AG04450 (cell line): ENCODE measurements at regions not wholly inside any gene's neighbourhood (a gene's known extent, or its start where the extent isn't known, plus 50 kb on each side); places are given as distances from the start of the nearest gene placed in this dataset.

ENCODE experiments used
- CTCF ChIA-PET: fragments of 300-600, 350-600 bp; formaldehyde crosslinking; extraction: SDS; loops from one replicate; lab custom pipeline; 2022; ENCODE audit warnings: antibody characterized with exemption, inconsistent platforms; lab: Charles Lee
- POLR2A ChIA-PET: fragments of 350-600 bp; formaldehyde crosslinking; extraction: SDS; loops from one replicate; lab custom pipeline; 2021; ENCODE audit warnings: antibody characterized with exemption, inconsistent platforms; lab: Yijun Ruan, JAX
- DNase-seq: peaks from one replicate; pipeline ENCODE4 v3.0.0-alpha.2; 2011; ENCODE audit warnings: low read depth, low spot score
- H3K27ac ChIP-seq: one replicate; pipeline ENCODE4 v1.5.1; 2012; ENCODE audit warnings: low read depth, low read length, control low read depth
- H3K27me3 ChIP-seq: one replicate; pipeline ENCODE4 v1.6.0; 2012; ENCODE audit warnings: low read length; ENCODE audit not compliant: control insufficient read depth, insufficient read depth
- H3K4me3 ChIP-seq: 2 replicates; pipeline ENCODE4 v1.5.1; 2011; ENCODE audit warnings: mild to moderate bottlenecking, low read depth, low read length, control low read depth
- H3K9me3 ChIP-seq: 2 replicates; pipeline ENCODE4 v1.5.1; 2012; ENCODE audit warnings: low read length; ENCODE audit not compliant: control insufficient read depth, insufficient read depth
- CTCF ChIP-seq: IDR thresholded peaks from 2 replicates; pipeline ENCODE4 v1.5.1; 2011; ENCODE audit warnings: low read depth, low read length, control low read depth, inconsistent platforms

GRCh38 chr2:16322308-16323125 is 343.1 kb downstream of the CYRIA start:
- CTCF ChIA-PET = no interaction called here
- Histone ChIP-seq H3K27me3 (no peaks in the 10 kb centered on the region), H3K4me3 (no peak overlapping the region), H3K9me3 (peaks cover 66% of the 10 kb centered on the region), H3K27ac (no peak overlapping the region)
- DNase-seq = no peak
- TF ChIP-seq CTCF = no peak
- POLR2A ChIA-PET = no interaction called here

- ChIA-PET CTCF (no interaction called here), POLR2A (no interaction called here)
- peaks cover 73% of the 10 kb centered on the region for H3K9me3 ChIP-seq
- no peak for TF ChIP-seq CTCF
- no peak overlapping the region for H3K27ac ChIP-seq
- no peak overlapping the region for H3K4me3 ChIP-seq
- H3K27me3 ChIP-seq = no peaks in the 10 kb centered on the region
- no peak for DNase-seq
Observed at GRCh38 chr2:16321872-16322271, 343.8 kb downstream of the CYRIA start.

DNA sequence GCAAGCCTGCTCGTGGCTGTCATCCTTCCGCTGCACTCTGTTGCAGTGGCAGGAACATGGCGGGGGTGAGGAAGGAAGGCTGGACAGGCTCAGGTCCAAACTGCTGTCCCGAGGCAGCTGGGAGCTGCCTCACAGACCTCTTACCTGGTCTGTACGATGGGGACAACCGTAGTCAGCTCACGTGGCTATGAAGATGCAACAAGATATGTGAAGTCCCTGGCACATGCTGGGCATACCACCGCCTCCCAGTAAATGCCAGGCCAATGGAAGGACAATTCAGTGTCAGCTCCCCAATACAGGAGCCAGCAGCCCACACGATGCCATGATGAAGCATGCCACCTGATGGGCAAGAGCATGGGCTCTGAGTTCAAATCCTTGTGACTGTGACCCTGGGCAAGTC is 344.4 kb downstream of the CYRIA start:
- no peak for TF ChIP-seq CTCF
- ChIA-PET POLR2A (no interaction called here), CTCF (no interaction called here)
- peaks cover 76% of the 10 kb centered on the region for H3K9me3 ChIP-seq
- no peak overlapping the region for H3K4me3 ChIP-seq
- no peak for DNase-seq
- no peak overlapping the region for H3K27ac ChIP-seq
- H3K27me3 ChIP-seq = no peaks in the 10 kb centered on the region

DNA sequence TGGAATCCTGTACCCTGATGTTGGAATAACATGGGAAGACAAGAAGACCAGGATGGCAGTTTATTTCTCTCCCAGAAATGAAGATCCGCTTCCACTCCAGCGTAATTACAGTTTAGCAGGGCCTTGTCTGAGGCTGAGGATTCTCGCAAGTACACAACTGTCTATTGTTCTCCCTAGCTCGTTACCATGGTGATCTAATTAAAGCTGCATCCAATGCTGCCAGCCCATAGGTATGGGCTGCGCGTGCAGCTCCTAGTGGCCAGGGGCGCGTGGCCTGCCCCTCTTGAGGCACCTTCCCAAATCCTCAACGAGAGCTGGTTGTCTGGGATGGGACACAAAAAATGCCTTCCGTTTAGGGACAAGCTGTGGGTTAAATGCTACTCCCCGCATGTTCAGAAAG is 344.9 kb downstream of the CYRIA start:
- CTCF ChIA-PET = no interaction called here
- no peak for DNase-seq
- POLR2A ChIA-PET = no interaction called here
- no peak for TF ChIP-seq CTCF
- H3K27me3 ChIP-seq = no peaks in the 10 kb centered on the region
- H3K9me3 ChIP-seq = peaks cover 75% of the 10 kb centered on the region
- no peak overlapping the region for H3K4me3 ChIP-seq
- H3K27ac ChIP-seq = no peak overlapping the region

DNA sequence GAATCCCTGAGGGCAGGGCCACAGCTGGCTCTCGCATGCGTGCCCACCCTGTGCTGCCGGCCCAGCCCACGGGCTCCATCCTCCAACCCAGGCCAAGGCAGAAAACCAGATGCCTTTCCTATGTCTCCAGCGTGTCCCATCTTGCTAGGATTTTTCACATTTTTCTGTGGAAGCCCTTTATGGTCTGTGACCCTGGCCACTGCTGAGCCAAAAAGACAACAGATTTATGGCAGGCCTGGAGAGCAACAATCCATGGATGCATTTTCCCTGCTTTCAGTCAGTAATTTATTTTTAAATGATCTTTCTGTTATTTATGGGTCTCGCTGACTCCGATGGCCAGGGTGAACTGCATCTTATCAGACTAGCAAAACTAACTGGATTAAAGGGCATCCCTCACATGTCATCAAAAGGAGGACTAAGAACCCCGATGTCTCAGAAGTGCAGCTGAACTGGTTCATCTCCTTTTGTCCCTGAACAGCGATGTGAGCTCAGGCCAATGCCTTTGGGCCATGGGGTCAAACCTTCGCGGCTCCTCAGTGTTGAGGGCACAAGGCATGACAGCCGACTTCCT is 346.0 kb downstream of the CYRIA start:
- Histone ChIP-seq H3K27ac (no peak overlapping the region), H3K9me3 (peaks cover 71% of the 10 kb centered on the region), H3K27me3 (no peaks in the 10 kb centered on the region), H3K4me3 (no peak overlapping the region)
- TF ChIP-seq CTCF = no peak
- DNase-seq = no peak
- ChIA-PET POLR2A (no interaction called here), CTCF (no interaction called here)
